ENCODE measurements at regions not wholly inside any gene's neighbourhood (a gene's known extent, or its start where the extent isn't known, plus 50 kb on each side); places are given as distances from the start of the nearest gene placed in this dataset.

GRCh38 chr15:92527197-92527596 lies 128.4 kb downstream of the FAM174B start:
- Mint-ChIP-seq H3K4me1 (ENCODE audit: unreplicated experiment) (peaks cover 4% of the 10 kb centered on the region), H3K27ac (ENCODE audit: unreplicated experiment) (no peak overlapping the region), H3K27me3 (ENCODE audit: unreplicated experiment) (no peaks in the 10 kb centered on the region), H3K9me3 (ENCODE audit: unreplicated experiment) (peaks cover 4% of the 10 kb centered on the region), H3K4me3 (ENCODE audit: unreplicated experiment) (no peak overlapping the region), H3K36me3 (ENCODE audit: low read depth, unreplicated experiment) (peaks cover 10% of the 10 kb centered on the region)
- no peak for DNase-seq (ENCODE audit: low spot score)
- no peak for TF ChIP-seq CTCF (IDR thresholded peaks at IDR 0.05; ENCODE audit: unreplicated experiment)

GRCh38 chr15:92525758-92526245 lies 129.8 kb downstream of the FAM174B start:
- Mint-ChIP-seq H3K27ac (ENCODE audit: unreplicated experiment) (peak overlapping the region; percentile 16), H3K36me3 (ENCODE audit: low read depth, unreplicated experiment) (peaks cover 10% of the 10 kb centered on the region), H3K27me3 (ENCODE audit: unreplicated experiment) (peaks cover 1% of the 10 kb centered on the region), H3K4me3 (ENCODE audit: unreplicated experiment) (no peak overlapping the region), H3K4me1 (ENCODE audit: unreplicated experiment) (peaks cover 9% of the 10 kb centered on the region), H3K9me3 (ENCODE audit: unreplicated experiment) (peaks cover 4% of the 10 kb centered on the region)
- no peak for TF ChIP-seq CTCF (IDR thresholded peaks at IDR 0.05; ENCODE audit: unreplicated experiment)
- no peak for DNase-seq (ENCODE audit: low spot score)

GRCh38 chr15:92524874-92525565 lies 130.6 kb downstream of the FAM174B start:
- DNase-seq (ENCODE audit: low spot score) = no peak
- Mint-ChIP-seq H3K36me3 (ENCODE audit: low read depth, unreplicated experiment) (peaks cover 10% of the 10 kb centered on the region), H3K4me3 (ENCODE audit: unreplicated experiment) (no peak overlapping the region), H3K9me3 (ENCODE audit: unreplicated experiment) (peaks cover 4% of the 10 kb centered on the region), H3K4me1 (ENCODE audit: unreplicated experiment) (peaks cover 9% of the 10 kb centered on the region), H3K27ac (ENCODE audit: unreplicated experiment) (no peak overlapping the region), H3K27me3 (ENCODE audit: unreplicated experiment) (peaks cover 1% of the 10 kb centered on the region)
- TF ChIP-seq CTCF (IDR thresholded peaks at IDR 0.05; ENCODE audit: unreplicated experiment) = no peak

- Mint-ChIP-seq H3K9me3 (ENCODE audit: unreplicated experiment) (no peaks in the 10 kb centered on the region), H3K27me3 (ENCODE audit: unreplicated experiment) (peaks cover 1% of the 10 kb centered on the region), H3K36me3 (ENCODE audit: low read depth, unreplicated experiment) (peaks cover 3% of the 10 kb centered on the region), H3K4me3 (ENCODE audit: unreplicated experiment) (no peak overlapping the region), H3K27ac (ENCODE audit: unreplicated experiment) (no peak overlapping the region), H3K4me1 (ENCODE audit: unreplicated experiment) (peaks cover 10% of the 10 kb centered on the region)
- no peak for TF ChIP-seq CTCF (IDR thresholded peaks at IDR 0.05; ENCODE audit: unreplicated experiment)
- no peak for DNase-seq (ENCODE audit: low spot score)
Measured at GRCh38 chr15:92524161-92524560, 130.5 kb downstream of the ST8SIA2 start.

GRCh38 chr15:92523176-92523575 lies 129.5 kb downstream of the ST8SIA2 start:
- no peak for TF ChIP-seq CTCF (IDR thresholded peaks at IDR 0.05; ENCODE audit: unreplicated experiment)
- no peak overlapping the region for H3K4me3 Mint-ChIP-seq (ENCODE audit: unreplicated experiment)
- H3K27ac Mint-ChIP-seq (ENCODE audit: unreplicated experiment) = no peak overlapping the region
- H3K36me3 Mint-ChIP-seq (ENCODE audit: low read depth, unreplicated experiment) = no peaks in the 10 kb centered on the region
- H3K27me3 Mint-ChIP-seq (ENCODE audit: unreplicated experiment) = peaks cover 3% of the 10 kb centered on the region
- H3K4me1 Mint-ChIP-seq (ENCODE audit: unreplicated experiment) = peaks cover 12% of the 10 kb centered on the region
- DNase-seq (ENCODE audit: low spot score) = no peak
- no peaks in the 10 kb centered on the region for H3K9me3 Mint-ChIP-seq (ENCODE audit: unreplicated experiment)

Measured in endothelial cell (in vitro differentiated cells).